ENCODE measurements at regions not wholly inside any gene's neighbourhood (a gene's known extent, or its start where the extent isn't known, plus 50 kb on each side); places are given as distances from the start of the nearest gene placed in this dataset.
"Not testable (repeated sequence)": the region's sequence is repeated elsewhere in the genome, so short reads cannot be mapped to it uniquely, and the experiment has no call there.

DNA sequence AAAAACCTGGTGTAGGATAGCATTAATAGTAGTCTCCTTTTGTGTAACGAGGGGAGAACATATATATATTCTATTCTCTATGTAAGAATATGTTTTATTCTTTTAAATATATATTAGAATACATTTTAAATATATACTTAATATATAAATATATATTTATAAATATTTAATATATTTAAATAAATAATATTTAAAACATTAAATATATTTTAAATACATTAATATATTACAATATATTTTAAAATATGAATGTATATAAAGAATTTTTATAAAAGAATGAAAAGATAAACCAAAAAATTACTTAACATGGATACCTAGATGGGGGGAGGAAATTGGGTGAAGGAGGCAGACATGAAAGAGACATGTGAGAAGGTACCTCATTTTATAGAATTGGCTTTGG lies 53.0 kb upstream of the ZNF831 start:
- no peaks in the 10 kb centered on the region for H3K4me1 ChIP-seq
- H3K9me3 ChIP-seq, result peaks cover 0 to 4% (median 0%) of the 10 kb centered on the region in 3 donors
- TF ChIP-seq, protein P1, sequence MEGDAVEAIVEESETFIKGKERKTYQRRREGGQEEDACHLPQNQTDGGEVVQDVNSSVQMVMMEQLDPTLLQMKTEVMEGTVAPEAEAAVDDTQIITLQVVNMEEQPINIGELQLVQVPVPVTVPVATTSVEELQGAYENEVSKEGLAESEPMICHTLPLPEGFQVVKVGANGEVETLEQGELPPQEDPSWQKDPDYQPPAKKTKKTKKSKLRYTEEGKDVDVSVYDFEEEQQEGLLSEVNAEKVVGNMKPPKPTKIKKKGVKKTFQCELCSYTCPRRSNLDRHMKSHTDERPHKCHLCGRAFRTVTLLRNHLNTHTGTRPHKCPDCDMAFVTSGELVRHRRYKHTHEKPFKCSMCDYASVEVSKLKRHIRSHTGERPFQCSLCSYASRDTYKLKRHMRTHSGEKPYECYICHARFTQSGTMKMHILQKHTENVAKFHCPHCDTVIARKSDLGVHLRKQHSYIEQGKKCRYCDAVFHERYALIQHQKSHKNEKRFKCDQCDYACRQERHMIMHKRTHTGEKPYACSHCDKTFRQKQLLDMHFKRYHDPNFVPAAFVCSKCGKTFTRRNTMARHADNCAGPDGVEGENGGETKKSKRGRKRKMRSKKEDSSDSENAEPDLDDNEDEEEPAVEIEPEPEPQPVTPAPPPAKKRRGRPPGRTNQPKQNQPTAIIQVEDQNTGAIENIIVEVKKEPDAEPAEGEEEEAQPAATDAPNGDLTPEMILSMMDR (IDR thresholded peaks at IDR 0.05), result no peak
- intact Hi-C loops (cut with DNase I; ENCODE audit: low total_unique reads), result no loop called here
- peaks cover 0 to 18% of the 10 kb centered on the region in 2 donors for H3K27me3 ChIP-seq
- H3K4me3 ChIP-seq, result no peak overlapping the region
- DNase-seq, result no peak
- H3K27ac ChIP-seq, result no peak overlapping the region
- no peaks in the 10 kb centered on the region for H3K36me3 ChIP-seq

DNA sequence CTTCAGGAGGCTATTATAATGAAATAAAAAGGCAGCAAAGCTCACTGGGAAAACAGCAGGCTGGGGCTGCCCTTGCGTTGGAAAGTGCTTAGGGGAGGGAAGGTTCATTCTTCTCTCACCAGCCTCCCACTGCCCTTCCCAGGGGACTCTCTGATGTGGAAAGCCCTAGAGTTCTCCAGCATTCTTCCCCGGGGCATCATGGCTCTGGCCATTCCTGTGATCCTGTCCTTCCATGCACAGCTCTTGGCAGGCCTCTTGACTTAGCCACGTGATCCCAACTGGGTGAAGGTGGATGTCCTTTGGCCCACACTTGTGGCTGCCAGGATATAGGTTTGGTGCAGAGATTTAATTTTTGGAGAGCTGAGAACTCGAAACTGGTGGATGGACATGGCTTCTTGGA lies 58.0 kb upstream of the ZNF831 start:
- H3K9me3 ChIP-seq, result no peaks in the 10 kb centered on the region
- intact Hi-C loops (cut with DNase I; ENCODE audit: low total_unique reads), result no loop called here
- H3K4me1 ChIP-seq, result no peaks in the 10 kb centered on the region
- no peaks in the 10 kb centered on the region for H3K36me3 ChIP-seq
- no peak for DNase-seq
- peaks cover 0 to 28% of the 10 kb centered on the region in 2 donors for H3K27me3 ChIP-seq
- TF ChIP-seq, protein P1 (IDR thresholded peaks at IDR 0.05), result no peak
- H3K27ac ChIP-seq, result no peak overlapping the region
- H3K4me3 ChIP-seq, result no peak overlapping the region

DNA sequence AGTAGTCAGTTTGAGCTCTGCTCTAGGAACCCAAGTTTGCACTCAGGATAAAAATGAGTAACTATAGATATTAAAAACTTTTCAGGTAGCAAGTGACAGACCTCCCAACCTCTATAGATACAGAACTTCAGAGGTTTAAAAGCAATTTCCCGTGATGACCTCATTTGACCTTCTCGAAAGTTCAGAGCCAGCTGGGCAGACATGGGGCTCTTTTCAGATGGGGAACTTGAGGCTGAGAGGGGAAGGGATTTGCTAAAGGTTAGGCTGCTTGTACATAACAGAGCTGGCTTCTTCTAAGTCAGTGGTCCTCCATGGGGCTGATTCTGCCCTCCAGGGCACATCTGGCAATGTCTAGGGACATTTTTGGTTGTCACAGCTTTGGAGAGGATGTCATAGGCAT lies 58.8 kb upstream of the ZNF831 start:
- H3K4me3 ChIP-seq, result no peak overlapping the region
- H3K4me1 ChIP-seq, result no peaks in the 10 kb centered on the region
- TF ChIP-seq, protein P1 (IDR thresholded peaks at IDR 0.05), result no peak
- DNase-seq, result no peak
- intact Hi-C loops (cut with DNase I; ENCODE audit: low total_unique reads), result no loop called here
- peaks cover 0 to 28% of the 10 kb centered on the region in 2 donors for H3K27me3 ChIP-seq
- no peaks in the 10 kb centered on the region for H3K9me3 ChIP-seq
- H3K27ac ChIP-seq, result no peak overlapping the region
- no peaks in the 10 kb centered on the region for H3K36me3 ChIP-seq

DNA sequence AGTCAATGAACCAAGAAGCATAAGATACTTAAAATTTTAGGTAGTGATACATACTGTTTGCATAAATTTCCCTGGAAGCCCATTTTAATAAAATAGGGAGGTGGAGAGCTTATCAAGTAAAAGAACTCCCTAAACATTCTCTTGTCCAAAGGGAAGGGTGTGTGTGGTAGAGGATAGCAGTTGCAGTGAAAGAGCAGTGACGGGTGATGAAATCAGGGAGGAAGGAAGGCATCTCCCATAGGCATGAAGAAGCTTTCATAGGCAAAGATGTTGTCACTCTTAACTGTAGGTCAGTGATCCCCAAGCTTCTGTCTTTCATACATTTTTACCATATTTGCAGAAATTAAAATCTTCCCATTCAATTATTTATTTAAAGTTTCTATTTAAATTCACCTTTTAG lies 60.0 kb upstream of the ZNF831 start:
- Histone ChIP-seq H3K4me3 (no peak overlapping the region), H3K27me3 (peaks cover 0 to 21% of the 10 kb centered on the region in 2 donors), H3K9me3 (no peaks in the 10 kb centered on the region), H3K27ac (no peak overlapping the region), H3K36me3 (no peaks in the 10 kb centered on the region), H3K4me1 (no peaks in the 10 kb centered on the region)
- no peak for DNase-seq
- intact Hi-C loops (cut with DNase I; ENCODE audit: low total_unique reads), result no loop called here
- TF ChIP-seq, protein P1 (IDR thresholded peaks at IDR 0.05), result no peak

DNA sequence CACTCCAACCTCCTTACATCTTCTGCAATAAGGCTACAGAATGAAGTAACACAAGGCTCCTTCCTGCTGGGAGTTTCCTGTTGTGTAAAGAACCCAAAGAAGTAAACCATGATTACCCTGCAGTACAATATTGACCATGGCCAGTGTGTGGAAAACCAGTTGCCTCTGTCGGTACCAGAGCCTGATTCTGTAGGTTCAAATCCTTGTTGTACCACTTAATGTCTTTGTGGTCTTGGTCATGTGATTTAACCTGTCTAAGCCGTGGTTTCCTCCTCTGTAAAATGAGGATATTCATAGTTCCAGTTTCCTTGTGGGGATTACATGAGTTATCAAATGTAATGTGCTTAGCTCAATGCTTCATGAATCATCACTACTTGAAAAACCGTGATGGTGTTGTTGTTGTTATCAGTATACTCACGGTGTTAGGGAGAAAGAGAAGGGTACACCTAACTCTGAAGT lies 60.3 kb upstream of the PRELID3B start:
- H3K4me3 ChIP-seq, result no peak overlapping the region
- H3K36me3 ChIP-seq, result no peaks in the 10 kb centered on the region
- TF ChIP-seq, protein P1 (IDR thresholded peaks at IDR 0.05), result no peak
- no peak for DNase-seq
- no peaks in the 10 kb centered on the region for H3K9me3 ChIP-seq
- H3K27me3 ChIP-seq, result peaks cover 0 to 21% of the 10 kb centered on the region in 2 donors
- intact Hi-C loops (cut with DNase I; ENCODE audit: low total_unique reads), result no loop called here
- no peak overlapping the region for H3K27ac ChIP-seq
- no peaks in the 10 kb centered on the region for H3K4me1 ChIP-seq

DNA sequence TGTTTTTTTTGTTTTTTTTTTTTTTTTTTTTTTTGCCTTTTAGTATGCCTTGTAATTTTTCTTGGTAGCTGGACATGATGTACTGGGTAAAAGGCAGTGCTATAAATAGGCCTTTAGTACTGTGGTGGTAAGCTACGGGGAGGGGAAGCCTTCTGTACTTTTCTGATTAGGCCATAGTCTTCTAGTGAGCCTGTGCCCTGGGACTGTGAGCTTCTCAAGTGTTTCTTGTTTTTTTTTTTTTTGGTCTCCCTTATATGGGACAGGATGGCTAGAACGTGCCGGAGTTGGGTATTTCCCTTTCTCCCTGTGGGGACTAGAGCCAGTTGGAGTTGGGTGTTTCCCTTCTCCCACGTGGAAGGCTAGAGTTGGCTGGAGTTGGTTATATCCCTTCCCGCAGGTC lies 59.4 kb upstream of the PRELID3B start:
- peaks cover 0 to 20% of the 10 kb centered on the region in 2 donors for H3K27me3 ChIP-seq
- intact Hi-C loops (cut with DNase I; ENCODE audit: low total_unique reads), result no loop called here
- no peak overlapping the region for H3K27ac ChIP-seq
- no peak for DNase-seq
- H3K36me3 ChIP-seq, result no peaks in the 10 kb centered on the region
- TF ChIP-seq, protein P1 (IDR thresholded peaks at IDR 0.05), result no peak
- H3K9me3 ChIP-seq, result no peaks in the 10 kb centered on the region
- no peaks in the 10 kb centered on the region for H3K4me1 ChIP-seq
- H3K4me3 ChIP-seq, result no peak overlapping the region

DNA sequence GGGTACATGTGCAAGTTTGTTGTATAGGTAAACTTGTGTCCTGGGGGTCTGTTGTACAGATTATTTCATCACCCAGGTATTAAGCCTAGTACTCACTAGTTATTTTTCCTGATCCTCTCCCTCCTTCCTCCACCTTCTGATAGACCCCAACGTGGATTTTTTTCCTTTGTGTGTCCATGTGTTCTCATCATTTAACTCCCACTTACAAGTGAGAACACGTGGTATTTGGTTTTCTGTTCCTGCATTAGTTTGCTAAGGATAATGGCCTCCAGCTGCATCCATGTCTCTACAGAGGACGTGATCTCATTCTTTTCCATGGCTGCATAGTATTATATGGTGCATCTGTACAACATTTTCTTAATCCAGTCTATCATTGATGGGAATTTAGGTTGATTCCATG lies 57.3 kb upstream of the PRELID3B start:
- H3K4me3 ChIP-seq; H3K36me3 ChIP-seq; H3K27me3 ChIP-seq; intact Hi-C loops (cut with DNase I; ENCODE audit: low total_unique reads); H3K4me1 ChIP-seq; DNase-seq; H3K27ac ChIP-seq; H3K9me3 ChIP-seq: not testable (repeated sequence)

Data from tibial artery (tissue), 4 donors.